ENCODE measurements at regions not wholly inside any gene's neighbourhood (a gene's known extent, or its start where the extent isn't known, plus 50 kb on each side); places are given as distances from the start of the nearest gene placed in this dataset.

DNA sequence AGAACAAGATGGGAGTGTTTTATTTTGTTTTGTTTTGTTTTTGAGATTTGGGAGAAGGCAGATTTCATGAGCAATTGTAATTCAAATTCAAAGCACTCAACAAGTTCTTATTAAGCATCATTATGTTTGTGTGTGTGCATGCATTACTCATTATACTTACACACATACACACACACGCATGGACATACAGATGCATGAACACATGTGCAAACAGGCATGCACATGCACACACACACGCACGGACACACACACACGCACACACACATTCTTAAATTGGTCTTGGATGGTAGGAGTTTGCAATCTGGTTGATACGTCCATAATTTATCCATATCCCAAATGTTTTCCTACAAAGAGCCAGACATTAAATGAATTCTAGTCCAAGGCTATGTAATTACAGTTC is 702.8 kb downstream of the INHBA start:
- H3K27ac Mint-ChIP-seq: no peak overlapping the region
- H3K27ac ChIP-seq (ENCODE audit: low read length in 2 of 2): no peak overlapping the region
- ChIA-PET POLR2A (no interaction called here), CTCF (no interaction called here)
- TF ChIP-seq, protein P1, sequence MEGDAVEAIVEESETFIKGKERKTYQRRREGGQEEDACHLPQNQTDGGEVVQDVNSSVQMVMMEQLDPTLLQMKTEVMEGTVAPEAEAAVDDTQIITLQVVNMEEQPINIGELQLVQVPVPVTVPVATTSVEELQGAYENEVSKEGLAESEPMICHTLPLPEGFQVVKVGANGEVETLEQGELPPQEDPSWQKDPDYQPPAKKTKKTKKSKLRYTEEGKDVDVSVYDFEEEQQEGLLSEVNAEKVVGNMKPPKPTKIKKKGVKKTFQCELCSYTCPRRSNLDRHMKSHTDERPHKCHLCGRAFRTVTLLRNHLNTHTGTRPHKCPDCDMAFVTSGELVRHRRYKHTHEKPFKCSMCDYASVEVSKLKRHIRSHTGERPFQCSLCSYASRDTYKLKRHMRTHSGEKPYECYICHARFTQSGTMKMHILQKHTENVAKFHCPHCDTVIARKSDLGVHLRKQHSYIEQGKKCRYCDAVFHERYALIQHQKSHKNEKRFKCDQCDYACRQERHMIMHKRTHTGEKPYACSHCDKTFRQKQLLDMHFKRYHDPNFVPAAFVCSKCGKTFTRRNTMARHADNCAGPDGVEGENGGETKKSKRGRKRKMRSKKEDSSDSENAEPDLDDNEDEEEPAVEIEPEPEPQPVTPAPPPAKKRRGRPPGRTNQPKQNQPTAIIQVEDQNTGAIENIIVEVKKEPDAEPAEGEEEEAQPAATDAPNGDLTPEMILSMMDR (IDR thresholded peaks at IDR 0.05): no peak
- TF ChIP-seq EZH2 (IDR thresholded peaks at IDR 0.05; ENCODE audit: borderline replicate concordance, insufficient read depth, low read depth, low read length, poor library complexity, severe bottlenecking): no peak
- DNase-seq (no peak), ATAC-seq (ENCODE audit: low read depth) (no peak)
- H3K4me3 ChIP-seq (ENCODE audit: control extremely low read depth in 1 of 5, extremely low read depth in 1 of 5, insufficient read depth in 1 of 5, low read depth in 2 of 5, low read length in 4 of 5): no peak overlapping the region
- H3K9me3 ChIP-seq (ENCODE audit: control extremely low read depth in 1 of 3, control insufficient read depth in 2 of 3, insufficient read depth in 1 of 3, low read length in 2 of 3): no peaks in the 10 kb centered on the region
- H3K36me3 ChIP-seq (replicated peaks in 1 of 2; ENCODE audit: control extremely low read depth in 1 of 2, control insufficient read depth in 1 of 2, extremely low read depth in 1 of 2, insufficient read depth in 2 of 2, low read length in 1 of 2): no peaks in the 10 kb centered on the region
- no peak overlapping the region for H2AFZ ChIP-seq (ENCODE audit: insufficient read depth, low read depth, low read length, poor library complexity, severe bottlenecking)
- peaks cover 5% of the 10 kb centered on the region for H3K9me3 Mint-ChIP-seq (ENCODE audit: insufficient read depth)
- no peaks in the 10 kb centered on the region for H3K4me1 Mint-ChIP-seq
- H3K79me2 ChIP-seq (ENCODE audit: control insufficient read depth, insufficient read depth, low read length): no peaks in the 10 kb centered on the region
- H3K27me3 Mint-ChIP-seq: peaks cover 3% of the 10 kb centered on the region
- no peak overlapping the region for H3K4me3 Mint-ChIP-seq
- intact Hi-C loops (cut with micrococcal nuclease): no loop called here
- H3K9ac ChIP-seq (ENCODE audit: low read length): no peak overlapping the region
- no peaks in the 10 kb centered on the region for H4K20me1 ChIP-seq (ENCODE audit: control insufficient read depth, insufficient read depth, low read length, poor library complexity, severe bottlenecking)
- no CpG with 5 or more reads among the region's 5 CpGs for WGBS (ENCODE audit: insufficient coverage)
- H3K4me1 ChIP-seq (ENCODE audit: control insufficient read depth in 2 of 2, insufficient read depth in 2 of 2, low read length in 2 of 2): no peaks in the 10 kb centered on the region
- no peak overlapping the region for H3K4me2 ChIP-seq (replicated peaks; ENCODE audit: low read depth, low read length, poor library complexity, severe bottlenecking)
- no peaks in the 10 kb centered on the region for H3K27me3 ChIP-seq (replicated peaks in 1 of 4; ENCODE audit: control extremely low read depth in 1 of 4, control insufficient read depth in 3 of 4, insufficient read depth in 4 of 4, low read length in 3 of 4)

DNA sequence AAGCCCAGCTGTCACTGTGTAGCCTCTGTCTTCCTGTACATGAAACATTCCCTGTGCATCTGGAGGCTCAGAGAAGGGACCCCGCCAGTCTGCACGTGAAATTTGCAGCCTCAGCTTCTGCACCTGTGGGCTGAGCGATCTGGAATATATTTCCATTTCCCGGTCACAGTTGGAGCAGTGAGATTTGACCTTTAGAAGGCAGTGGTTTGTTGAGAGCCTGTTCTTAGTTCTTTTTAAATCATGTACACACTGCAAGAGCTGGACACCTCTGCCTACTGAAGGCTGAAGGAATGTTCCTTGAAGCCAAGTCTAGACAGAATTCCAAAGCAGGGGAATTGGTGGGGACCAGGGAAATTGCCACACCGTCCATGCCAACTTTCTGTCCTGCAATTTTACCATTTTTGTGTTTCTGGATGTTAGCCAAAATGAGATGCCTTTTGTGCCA is 706.6 kb downstream of the INHBA start:
- CTCF ChIA-PET: no interaction called here

More for the DNA sequence above, 706.6 kb downstream of the INHBA start:
- Mint-ChIP-seq H3K27me3 (peaks cover 3% of the 10 kb centered on the region), H3K4me3 (no peak overlapping the region), H3K9me3 (ENCODE audit: insufficient read depth) (peaks cover 3% of the 10 kb centered on the region), H3K27ac (no peak overlapping the region), H3K4me1 (no peaks in the 10 kb centered on the region)
- POLR2A ChIA-PET: no interaction called here
- H3K27me3 ChIP-seq (replicated peaks in 1 of 4; ENCODE audit: control extremely low read depth in 1 of 4, control insufficient read depth in 3 of 4, insufficient read depth in 4 of 4, low read length in 3 of 4): no peaks in the 10 kb centered on the region
- H3K4me2 ChIP-seq (replicated peaks; ENCODE audit: low read depth, low read length, poor library complexity, severe bottlenecking): no peak overlapping the region
- no peaks in the 10 kb centered on the region for H3K79me2 ChIP-seq (ENCODE audit: control insufficient read depth, insufficient read depth, low read length)
- 60% methylated on average over 2 of the region's 5 CpGs for WGBS (ENCODE audit: insufficient coverage)
- intact Hi-C loops (cut with micrococcal nuclease): no loop called here
- no peak for DNase-seq
- H3K36me3 ChIP-seq (replicated peaks in 1 of 2; ENCODE audit: control extremely low read depth in 1 of 2, control insufficient read depth in 1 of 2, extremely low read depth in 1 of 2, insufficient read depth in 2 of 2, low read length in 1 of 2): no peaks in the 10 kb centered on the region
- H3K27ac ChIP-seq (ENCODE audit: low read length in 2 of 2): no peak overlapping the region
- no peak for ATAC-seq (ENCODE audit: low read depth)
- TF ChIP-seq EZH2 (IDR thresholded peaks at IDR 0.05; ENCODE audit: borderline replicate concordance, insufficient read depth, low read depth, low read length, poor library complexity, severe bottlenecking): no peak
- TF ChIP-seq, protein P1 (IDR thresholded peaks at IDR 0.05): no peak
- no peaks in the 10 kb centered on the region for H3K9me3 ChIP-seq (ENCODE audit: control extremely low read depth in 1 of 3, control insufficient read depth in 2 of 3, insufficient read depth in 1 of 3, low read length in 2 of 3)
- H3K4me1 ChIP-seq (ENCODE audit: control insufficient read depth in 2 of 2, insufficient read depth in 2 of 2, low read length in 2 of 2): no peaks in the 10 kb centered on the region
- no peaks in the 10 kb centered on the region for H4K20me1 ChIP-seq (ENCODE audit: control insufficient read depth, insufficient read depth, low read length, poor library complexity, severe bottlenecking)
- H2AFZ ChIP-seq (ENCODE audit: insufficient read depth, low read depth, low read length, poor library complexity, severe bottlenecking): no peak overlapping the region
- H3K9ac ChIP-seq (ENCODE audit: low read length): no peak overlapping the region
- no peak overlapping the region for H3K4me3 ChIP-seq (ENCODE audit: control extremely low read depth in 1 of 5, extremely low read depth in 1 of 5, insufficient read depth in 1 of 5, low read depth in 2 of 5, low read length in 4 of 5)
